ENCODE measurements at regions not wholly inside any gene's neighbourhood (a gene's known extent, or its start where the extent isn't known, plus 50 kb on each side); places are given as distances from the start of the nearest gene placed in this dataset.

GRCh38 chrX:145552643-145553042 is 265.0 kb upstream of the SLITRK2 start:
- TF ChIP-seq CTCF (IDR thresholded peaks at IDR 0.05; ENCODE audit: poor library complexity) (no peak), EZH2phosphoT487 (IDR thresholded peaks at IDR 0.05; ENCODE audit: low read depth, severe bottlenecking, unreplicated experiment) (no peak)

All from hepatocyte (in vitro differentiated cells).